ENCODE measurements at regions not wholly inside any gene's neighbourhood (a gene's known extent, or its start where the extent isn't known, plus 50 kb on each side); places are given as distances from the start of the nearest gene placed in this dataset.

DNA sequence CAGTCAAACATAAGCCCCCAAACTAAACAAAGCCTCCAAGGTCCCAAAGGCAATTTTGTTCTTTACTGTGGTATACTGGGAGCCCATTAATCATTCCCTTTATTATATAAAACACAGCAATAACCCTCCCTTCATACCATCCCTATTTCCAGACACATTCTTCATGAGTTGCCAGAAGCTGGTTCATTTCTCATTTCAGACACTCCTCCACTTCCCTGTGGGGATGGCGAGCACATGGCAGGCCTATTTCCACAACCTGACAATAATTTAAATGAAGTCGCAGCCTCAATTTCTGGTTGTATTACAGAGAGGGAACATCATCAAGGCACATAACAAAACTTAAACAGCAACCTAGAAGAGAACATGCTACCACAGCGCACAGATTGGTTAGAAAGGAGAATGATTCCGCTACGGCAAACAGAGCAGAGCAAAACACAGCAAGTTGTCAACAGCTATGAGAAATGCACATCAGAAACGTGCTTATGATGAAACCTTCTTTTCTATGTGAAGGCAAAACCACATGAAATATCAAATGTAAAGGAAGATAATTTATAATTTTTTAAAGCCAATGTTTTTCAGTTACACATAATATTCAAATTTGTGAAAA, 63.3 kb upstream of the ARHGEF3 start:
- Histone ChIP-seq H3K79me2 (ENCODE audit: insufficient read depth) (no peaks in the 10 kb centered on the region), H3K4me2 (ENCODE audit: unreplicated experiment) (no peak overlapping the region), H2AFZ (no peak overlapping the region), H3K36me3 (ENCODE audit: low read depth) (no peaks in the 10 kb centered on the region), H3K9ac (no peak overlapping the region), H3K4me3 (no peak overlapping the region), H4K20me1 (ENCODE audit: insufficient read depth) (no peaks in the 10 kb centered on the region), H3F3A (ENCODE audit: insufficient read depth) (no peaks in the 10 kb centered on the region), H3K9me2 (ENCODE audit: insufficient read depth) (no peaks in the 10 kb centered on the region), H3K27ac (no peak overlapping the region), H3K4me1 (ENCODE audit: insufficient read depth) (peaks cover 12% of the 10 kb centered on the region), H3K27me3 (replicated peaks; ENCODE audit: insufficient read depth) (peaks cover 3% of the 10 kb centered on the region; the same call in 1 of the 2 replicates), H3K9me3 (ENCODE audit: low read depth) (no peaks in the 10 kb centered on the region)
- DNase-seq: no peak
- TF ChIP-seq EZH2phosphoT487 (IDR thresholded peaks at IDR 0.05; ENCODE audit: insufficient read depth, low read depth): no peak
- TF ChIP-seq EZH2 (IDR thresholded peaks at IDR 0.05; ENCODE audit: insufficient read depth, poor library complexity, severe bottlenecking): no peak
- WGBS, 2 experiments (ENCODE audit: low coverage in 1 of 2, low lambda C conversion rate in 2 of 2, missing lambda C conversion rate in 2 of 2): 85 to 90% methylated on average over 6 of the region's 6 CpGs
- in situ Hi-C loops (cut with MboI): no loop called here

DNA sequence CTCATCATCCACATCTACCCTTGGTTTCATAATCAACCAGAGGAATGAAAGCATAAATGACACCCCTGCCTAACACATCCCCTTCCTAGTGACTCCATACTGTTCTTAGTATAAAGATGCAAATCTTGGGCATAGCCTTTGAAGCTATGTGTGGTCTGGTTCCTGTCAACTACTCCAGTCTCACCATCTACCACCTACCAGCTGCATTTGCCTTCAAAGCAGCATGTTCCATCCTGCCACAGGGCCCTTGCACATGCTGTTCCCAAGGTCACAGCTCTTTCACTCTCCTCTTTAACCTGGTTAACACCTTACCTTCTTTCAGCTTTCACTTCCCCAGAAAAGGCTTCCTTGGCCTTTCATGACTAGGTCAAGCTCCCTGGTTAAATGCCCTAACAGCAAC, 62.3 kb upstream of the ARHGEF3 start:
- no peak overlapping the region for H2AFZ ChIP-seq

DNA sequence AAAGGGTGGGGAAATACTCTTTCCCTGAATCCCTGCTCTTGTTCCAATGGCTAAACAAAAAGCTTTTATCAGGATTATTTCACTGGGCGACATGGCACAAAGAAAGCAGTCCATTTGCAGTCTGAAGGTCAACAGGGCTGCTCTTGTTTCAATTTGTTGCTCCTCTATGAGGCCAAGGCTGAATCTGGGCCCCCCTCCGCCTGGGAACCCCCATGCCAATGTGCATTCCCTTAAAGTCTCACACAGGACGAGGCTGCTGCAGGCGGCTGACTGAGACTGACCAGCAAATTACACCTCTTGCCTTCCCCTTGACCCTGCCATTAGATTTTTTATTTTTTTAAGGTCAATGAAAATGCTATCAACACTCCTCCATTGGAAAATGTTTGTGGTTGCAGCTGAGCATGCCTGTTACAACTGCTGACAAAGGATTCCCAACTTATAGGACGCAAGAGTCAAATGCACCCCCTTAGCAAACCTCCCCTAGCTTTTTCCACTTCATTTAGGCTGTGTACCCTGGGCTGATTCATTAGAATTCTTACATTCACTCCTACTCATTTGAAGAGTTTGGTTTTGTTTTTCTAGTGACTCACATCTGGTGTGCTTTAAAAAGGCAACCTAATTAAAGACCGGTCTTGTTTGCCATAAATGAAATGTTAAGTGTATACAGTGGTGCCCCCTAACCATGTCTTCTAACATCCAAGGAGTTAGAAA, 60.8 kb upstream of the ARHGEF3 start:
- H3F3A ChIP-seq (ENCODE audit: insufficient read depth): no peaks in the 10 kb centered on the region
- no peaks in the 10 kb centered on the region for H4K20me1 ChIP-seq (ENCODE audit: insufficient read depth)
- H3K36me3 ChIP-seq (ENCODE audit: low read depth): no peaks in the 10 kb centered on the region
- DNase-seq: peak; percentile 84
- H3K79me2 ChIP-seq (ENCODE audit: insufficient read depth): no peaks in the 10 kb centered on the region
- H3K4me3 ChIP-seq: 0 out of 2 replicates have a peak overlapping the region, but pooled peaks have one; percentile 27
- no peaks in the 10 kb centered on the region for H3K9me3 ChIP-seq (ENCODE audit: low read depth)
- H3K9ac ChIP-seq: no peak overlapping the region
- in situ Hi-C loops (cut with MboI): no loop called here
- H3K4me2 ChIP-seq (ENCODE audit: unreplicated experiment): peak overlapping the region; percentile 64
- TF ChIP-seq EZH2phosphoT487 (IDR thresholded peaks at IDR 0.05; ENCODE audit: insufficient read depth, low read depth) (no peak), EZH2 (IDR thresholded peaks at IDR 0.05; ENCODE audit: insufficient read depth, poor library complexity, severe bottlenecking) (no peak)
- H3K27me3 ChIP-seq (replicated peaks; ENCODE audit: insufficient read depth): 0 out of 2 replicates have a peak, but pooled peaks cover 3% of the 10 kb centered on the region
- H3K27ac ChIP-seq: no peak overlapping the region
- peaks cover 12% of the 10 kb centered on the region for H3K4me1 ChIP-seq (ENCODE audit: insufficient read depth)
- H3K9me2 ChIP-seq (ENCODE audit: insufficient read depth): no peaks in the 10 kb centered on the region
- 44 to 45% methylated on average over 6 of the region's 6 CpGs for WGBS, 2 experiments (ENCODE audit: low coverage in 1 of 2, low lambda C conversion rate in 2 of 2, missing lambda C conversion rate in 2 of 2)
- no peak overlapping the region for H2AFZ ChIP-seq

More for the DNA sequence above, 62.3 kb upstream of the ARHGEF3 start:
- H3K27me3 ChIP-seq (replicated peaks; ENCODE audit: insufficient read depth): peaks cover 3% of the 10 kb centered on the region; the same call in 1 of the 2 replicates
- no peak overlapping the region for H3K27ac ChIP-seq
- no peaks in the 10 kb centered on the region for H3F3A ChIP-seq (ENCODE audit: insufficient read depth)
- H3K4me2 ChIP-seq (ENCODE audit: unreplicated experiment): no peak overlapping the region
- H3K36me3 ChIP-seq (ENCODE audit: low read depth): no peaks in the 10 kb centered on the region
- no peaks in the 10 kb centered on the region for H4K20me1 ChIP-seq (ENCODE audit: insufficient read depth)
- in situ Hi-C loops (cut with MboI): no loop called here
- no peaks in the 10 kb centered on the region for H3K9me3 ChIP-seq (ENCODE audit: low read depth)
- H3K79me2 ChIP-seq (ENCODE audit: insufficient read depth): no peaks in the 10 kb centered on the region
- no peak overlapping the region for H3K9ac ChIP-seq
- no peak for DNase-seq
- no peak overlapping the region for H3K4me3 ChIP-seq
- H3K4me1 ChIP-seq (ENCODE audit: insufficient read depth): peaks cover 12% of the 10 kb centered on the region
- no peaks in the 10 kb centered on the region for H3K9me2 ChIP-seq (ENCODE audit: insufficient read depth)
- TF ChIP-seq EZH2 (IDR thresholded peaks at IDR 0.05; ENCODE audit: insufficient read depth, poor library complexity, severe bottlenecking) (no peak), EZH2phosphoT487 (IDR thresholded peaks at IDR 0.05; ENCODE audit: insufficient read depth, low read depth) (no peak)

DNA sequence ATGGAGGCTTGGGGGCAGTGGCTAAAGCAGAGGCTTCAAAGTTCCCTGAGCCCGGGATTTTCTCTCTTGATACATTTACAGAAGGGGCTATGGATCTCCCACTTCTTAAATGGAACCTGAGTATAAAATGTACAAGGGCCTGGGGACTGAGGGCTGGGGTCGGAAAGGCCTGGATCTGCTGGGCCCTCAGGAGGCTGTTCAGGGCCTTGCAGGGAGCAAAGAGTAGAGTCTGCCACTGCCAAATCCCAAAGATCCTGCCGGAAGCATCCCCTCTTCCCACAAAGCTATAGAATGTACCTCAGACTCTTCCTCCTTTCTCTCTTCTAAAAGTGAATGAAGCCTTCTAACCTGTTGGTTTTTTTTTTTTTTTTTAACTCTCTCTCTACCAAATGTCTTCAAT, 59.8 kb upstream of the ARHGEF3 start:
- Histone ChIP-seq H3K9me3 (ENCODE audit: low read depth) (no peaks in the 10 kb centered on the region), H4K20me1 (ENCODE audit: insufficient read depth) (no peaks in the 10 kb centered on the region), H3K27me3 (replicated peaks; ENCODE audit: insufficient read depth) (no peaks in the 10 kb centered on the region), H3K4me3 (no peak overlapping the region), H3K9me2 (ENCODE audit: insufficient read depth) (no peaks in the 10 kb centered on the region), H3F3A (ENCODE audit: insufficient read depth) (no peaks in the 10 kb centered on the region), H3K36me3 (ENCODE audit: low read depth) (no peaks in the 10 kb centered on the region), H3K4me2 (ENCODE audit: unreplicated experiment) (no peak overlapping the region), H3K9ac (no peak overlapping the region), H3K79me2 (ENCODE audit: insufficient read depth) (no peaks in the 10 kb centered on the region), H3K4me1 (ENCODE audit: insufficient read depth) (peaks cover 12% of the 10 kb centered on the region), H3K27ac (no peak overlapping the region), H2AFZ (no peak overlapping the region)
- DNase-seq: no peak
- WGBS, 2 experiments (ENCODE audit: low coverage in 1 of 2, low lambda C conversion rate in 2 of 2, missing lambda C conversion rate in 2 of 2): 60 to 64% methylated on average over 3 of the region's 3 CpGs
- TF ChIP-seq EZH2phosphoT487 (IDR thresholded peaks at IDR 0.05; ENCODE audit: insufficient read depth, low read depth): no peak
- TF ChIP-seq EZH2 (IDR thresholded peaks at IDR 0.05; ENCODE audit: insufficient read depth, poor library complexity, severe bottlenecking): no peak
- in situ Hi-C loops (cut with MboI): no loop called here
